ENCODE measurements at regions not wholly inside any gene's neighbourhood (a gene's known extent, or its start where the extent isn't known, plus 50 kb on each side); places are given as distances from the start of the nearest gene placed in this dataset.

GRCh38 chr11:100545970-100546369 is 141.1 kb upstream of the ARHGAP42 start:
- TF ChIP-seq POLR2A (IDR thresholded peaks at IDR 0.05), result no peak
- TF ChIP-seq, protein P1, sequence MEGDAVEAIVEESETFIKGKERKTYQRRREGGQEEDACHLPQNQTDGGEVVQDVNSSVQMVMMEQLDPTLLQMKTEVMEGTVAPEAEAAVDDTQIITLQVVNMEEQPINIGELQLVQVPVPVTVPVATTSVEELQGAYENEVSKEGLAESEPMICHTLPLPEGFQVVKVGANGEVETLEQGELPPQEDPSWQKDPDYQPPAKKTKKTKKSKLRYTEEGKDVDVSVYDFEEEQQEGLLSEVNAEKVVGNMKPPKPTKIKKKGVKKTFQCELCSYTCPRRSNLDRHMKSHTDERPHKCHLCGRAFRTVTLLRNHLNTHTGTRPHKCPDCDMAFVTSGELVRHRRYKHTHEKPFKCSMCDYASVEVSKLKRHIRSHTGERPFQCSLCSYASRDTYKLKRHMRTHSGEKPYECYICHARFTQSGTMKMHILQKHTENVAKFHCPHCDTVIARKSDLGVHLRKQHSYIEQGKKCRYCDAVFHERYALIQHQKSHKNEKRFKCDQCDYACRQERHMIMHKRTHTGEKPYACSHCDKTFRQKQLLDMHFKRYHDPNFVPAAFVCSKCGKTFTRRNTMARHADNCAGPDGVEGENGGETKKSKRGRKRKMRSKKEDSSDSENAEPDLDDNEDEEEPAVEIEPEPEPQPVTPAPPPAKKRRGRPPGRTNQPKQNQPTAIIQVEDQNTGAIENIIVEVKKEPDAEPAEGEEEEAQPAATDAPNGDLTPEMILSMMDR (IDR thresholded peaks at IDR 0.05), result no peak

Data from prostate gland (tissue), 2 donors.